ENCODE measurements at regions not wholly inside any gene's neighbourhood (a gene's known extent, or its start where the extent isn't known, plus 50 kb on each side); places are given as distances from the start of the nearest gene placed in this dataset.

DNA sequence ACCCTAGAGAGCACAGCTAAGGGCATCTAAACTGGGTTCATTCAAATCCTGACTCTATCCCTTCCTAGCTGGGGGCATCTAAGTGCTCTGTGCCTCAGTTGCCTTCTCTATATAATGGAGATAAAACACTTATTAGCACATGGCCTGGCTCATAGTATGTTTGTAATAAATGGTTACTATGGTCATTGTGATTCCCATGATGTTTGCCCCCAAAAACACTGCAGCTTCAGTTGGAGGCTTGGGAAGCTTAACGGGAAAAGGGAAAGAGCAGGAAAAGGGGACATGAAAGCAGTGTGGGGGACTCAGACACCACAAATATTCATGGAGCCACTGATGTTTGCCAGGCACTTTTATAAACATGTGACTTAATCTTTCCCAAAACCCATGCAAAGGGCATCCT is 118.1 kb downstream of the INHBB start:
- TF ChIP-seq, protein P1, sequence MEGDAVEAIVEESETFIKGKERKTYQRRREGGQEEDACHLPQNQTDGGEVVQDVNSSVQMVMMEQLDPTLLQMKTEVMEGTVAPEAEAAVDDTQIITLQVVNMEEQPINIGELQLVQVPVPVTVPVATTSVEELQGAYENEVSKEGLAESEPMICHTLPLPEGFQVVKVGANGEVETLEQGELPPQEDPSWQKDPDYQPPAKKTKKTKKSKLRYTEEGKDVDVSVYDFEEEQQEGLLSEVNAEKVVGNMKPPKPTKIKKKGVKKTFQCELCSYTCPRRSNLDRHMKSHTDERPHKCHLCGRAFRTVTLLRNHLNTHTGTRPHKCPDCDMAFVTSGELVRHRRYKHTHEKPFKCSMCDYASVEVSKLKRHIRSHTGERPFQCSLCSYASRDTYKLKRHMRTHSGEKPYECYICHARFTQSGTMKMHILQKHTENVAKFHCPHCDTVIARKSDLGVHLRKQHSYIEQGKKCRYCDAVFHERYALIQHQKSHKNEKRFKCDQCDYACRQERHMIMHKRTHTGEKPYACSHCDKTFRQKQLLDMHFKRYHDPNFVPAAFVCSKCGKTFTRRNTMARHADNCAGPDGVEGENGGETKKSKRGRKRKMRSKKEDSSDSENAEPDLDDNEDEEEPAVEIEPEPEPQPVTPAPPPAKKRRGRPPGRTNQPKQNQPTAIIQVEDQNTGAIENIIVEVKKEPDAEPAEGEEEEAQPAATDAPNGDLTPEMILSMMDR (IDR thresholded peaks at IDR 0.05) = no peak
- TF ChIP-seq POLR2A (IDR thresholded peaks at IDR 0.05) (no peak), EP300 (IDR thresholded peaks at IDR 0.05) (no peak)
